ACC112 (cell line): ENCODE measurements at regions not wholly inside any gene's neighbourhood (a gene's known extent, or its start where the extent isn't known, plus 50 kb on each side); places are given as distances from the start of the nearest gene placed in this dataset.

Experiments
- H2AFZ ChIP-seq: fragments of 200-600 bp; sonication (generic); one replicate; pipeline ENCODE4 v1.6.0; 2017; ENCODE audit warnings: antibody characterized with exemption, low read length; ENCODE audit not compliant: unreplicated experiment
- H3K27ac ChIP-seq: fragments of 200-600 bp; sonication (generic); 2 replicates; pipeline ENCODE4 v1.5.1; 2014; ENCODE audit warnings: low read depth, mild to moderate bottlenecking, antibody characterized with exemption, low read length, moderate library complexity
- H3K27me3 ChIP-seq: fragments of 200-600 bp; sonication (generic); 2 replicates; pipeline ENCODE4 v1.6.1; 2014; ENCODE audit warnings: mild to moderate bottlenecking, antibody characterized with exemption, low read length, moderate library complexity, mixed read lengths; ENCODE audit not compliant: insufficient read depth
- H3K36me3 ChIP-seq: fragments of 200-600 bp; sonication (generic); 2 replicates; pipeline ENCODE4 v1.6.1; 2016; ENCODE audit warnings: mild to moderate bottlenecking, antibody characterized with exemption, low read length, moderate library complexity, mixed read lengths; ENCODE audit not compliant: insufficient read depth
- H3K4me1 ChIP-seq: fragments of 200-600 bp; sonication (generic); one replicate; pipeline ENCODE4 v1.6.1; 2016; ENCODE audit warnings: low read length, mixed read lengths; ENCODE audit not compliant: insufficient read depth, unreplicated experiment, control insufficient read depth
- H3K4me3 ChIP-seq: fragments of 200-600 bp; sonication (generic); 2 replicates; pipeline ENCODE4 v1.5.1; 2014; ENCODE audit warnings: mild to moderate bottlenecking, low read depth, low read length
- H3K79me2 ChIP-seq: fragments of 200-600 bp; sonication (generic); one replicate; pipeline ENCODE4 v1.6.0; 2016; ENCODE audit warnings: low read length; ENCODE audit not compliant: control insufficient read depth, unreplicated experiment, insufficient read depth

GRCh38 chr18:45155526-45155925 is 459.8 kb upstream of the SLC14A2 start:
- Histone ChIP-seq H3K27ac (no peak overlapping the region), H2AFZ (no peak overlapping the region), H3K79me2 (no peaks in the 10 kb centered on the region), H3K4me1 (peaks cover 9% of the 10 kb centered on the region), H3K36me3 (no peaks in the 10 kb centered on the region), H3K4me3 (no peak overlapping the region), H3K27me3 (no peaks in the 10 kb centered on the region)

- H3K79me2 ChIP-seq: no peaks in the 10 kb centered on the region
- no peaks in the 10 kb centered on the region for H3K27me3 ChIP-seq
- no peak overlapping the region for H3K4me3 ChIP-seq
- H3K4me1 ChIP-seq: peaks cover 9% of the 10 kb centered on the region
- H3K36me3 ChIP-seq: no peaks in the 10 kb centered on the region
- H2AFZ ChIP-seq: no peak overlapping the region
- H3K27ac ChIP-seq: no peak overlapping the region
Measured at GRCh38 chr18:45156946-45157345, 458.3 kb upstream of the SLC14A2 start.

DNA sequence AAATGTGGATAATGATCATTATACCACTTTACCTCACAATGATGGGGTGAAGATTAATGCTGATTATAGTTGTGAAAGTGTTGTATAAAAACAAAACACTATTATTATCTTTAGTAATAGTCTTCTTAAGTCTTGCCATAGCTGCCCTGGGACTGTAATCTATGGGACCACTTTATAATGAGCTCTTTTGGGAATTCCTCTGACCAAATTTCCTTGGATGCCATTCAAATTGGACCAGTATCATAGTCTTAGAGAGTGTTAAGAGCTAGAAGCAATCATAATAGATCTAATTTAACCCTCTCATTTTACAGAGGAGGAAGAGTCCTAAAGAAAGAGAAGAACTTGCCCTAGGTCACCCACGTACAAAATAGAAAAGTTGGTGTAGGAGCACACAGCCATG is 457.7 kb upstream of the SLC14A2 start:
- Histone ChIP-seq H3K36me3 (no peaks in the 10 kb centered on the region), H2AFZ (no peak overlapping the region), H3K27ac (no peak overlapping the region), H3K4me3 (no peak overlapping the region), H3K4me1 (peaks cover 9% of the 10 kb centered on the region), H3K79me2 (no peaks in the 10 kb centered on the region), H3K27me3 (no peaks in the 10 kb centered on the region)

DNA sequence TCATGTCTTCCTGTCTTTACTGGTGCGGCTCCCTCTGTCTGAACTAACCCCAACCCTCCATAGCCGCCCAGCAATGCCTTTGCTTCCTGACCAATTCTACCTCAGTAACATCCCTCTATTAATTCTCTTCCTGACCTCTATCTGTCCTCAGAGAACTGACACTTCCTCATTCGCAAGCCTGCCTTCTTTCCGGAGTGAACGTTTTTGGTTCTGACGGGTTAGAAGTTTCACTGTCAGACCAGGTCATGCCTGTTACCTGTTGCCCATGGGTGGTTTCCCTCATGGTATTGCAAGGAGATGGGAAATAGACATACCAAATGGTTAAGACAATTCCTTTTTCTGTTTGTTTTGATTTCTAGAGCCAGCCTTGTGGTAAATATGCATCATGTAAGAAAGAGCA is 453.4 kb upstream of the SLC14A2 start:
- Histone ChIP-seq H3K4me3 (no peak overlapping the region), H3K27me3 (no peaks in the 10 kb centered on the region), H3K4me1 (peaks cover 32% of the 10 kb centered on the region), H3K27ac (no peak overlapping the region), H3K79me2 (no peaks in the 10 kb centered on the region), H2AFZ (no peak overlapping the region), H3K36me3 (no peaks in the 10 kb centered on the region)

- H2AFZ ChIP-seq: no peak overlapping the region
- no peak overlapping the region for H3K4me3 ChIP-seq
- no peaks in the 10 kb centered on the region for H3K36me3 ChIP-seq
- H3K79me2 ChIP-seq: no peaks in the 10 kb centered on the region
- peaks cover 45% of the 10 kb centered on the region for H3K4me1 ChIP-seq
- no peak overlapping the region for H3K27ac ChIP-seq
- no peaks in the 10 kb centered on the region for H3K27me3 ChIP-seq
Measured at GRCh38 chr18:45163871-45164270, 451.4 kb upstream of the SLC14A2 start.

DNA sequence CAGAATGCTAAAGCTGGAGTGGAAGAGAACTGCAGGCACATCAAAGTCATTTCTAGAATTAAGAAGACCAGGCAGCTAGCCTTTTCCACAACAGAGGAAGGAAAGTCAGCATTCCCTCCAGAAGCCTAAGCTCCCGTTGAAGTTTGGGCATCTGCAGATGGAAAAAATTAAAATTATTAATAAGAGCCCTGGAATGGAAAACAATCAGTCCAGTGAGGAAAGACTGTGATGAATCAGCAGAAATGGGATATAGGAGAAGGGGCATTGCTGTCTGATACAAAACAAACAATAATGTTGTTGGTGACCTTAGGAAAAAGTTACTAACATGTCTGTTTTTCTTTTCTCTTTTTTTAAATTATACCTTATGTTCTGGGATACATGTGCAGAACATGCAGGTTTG is 450.7 kb upstream of the SLC14A2 start:
- Histone ChIP-seq H3K36me3 (no peaks in the 10 kb centered on the region), H3K4me3 (no peak overlapping the region), H3K27ac (no peak overlapping the region), H3K4me1 (peaks cover 52% of the 10 kb centered on the region), H3K27me3 (no peaks in the 10 kb centered on the region), H2AFZ (no peak overlapping the region), H3K79me2 (no peaks in the 10 kb centered on the region)

DNA sequence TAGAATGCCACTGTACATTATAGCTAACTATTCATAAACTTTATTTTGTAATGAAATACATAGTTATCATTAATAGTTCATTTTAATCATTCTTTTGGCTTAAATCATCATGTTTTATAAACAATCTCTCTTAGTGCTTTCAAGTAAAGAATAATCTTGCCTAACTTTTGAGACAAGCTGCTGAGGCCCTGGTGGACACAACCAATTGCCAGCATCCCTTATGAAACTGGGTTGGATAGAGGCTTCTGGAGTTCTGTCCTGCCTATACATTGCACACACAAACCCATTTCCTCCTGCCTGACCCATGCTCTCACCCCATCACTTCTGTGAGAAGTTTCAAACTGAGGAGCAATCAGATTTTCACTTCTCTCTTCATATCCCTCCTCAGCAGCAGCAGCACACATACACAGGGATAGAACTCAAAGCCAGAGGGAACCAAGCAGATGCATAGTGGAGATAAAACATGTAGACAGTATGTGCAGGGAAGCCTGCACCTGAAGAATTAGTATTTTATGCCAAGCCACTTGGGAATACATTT is 450.0 kb upstream of the SLC14A2 start:
- peaks cover 58% of the 10 kb centered on the region for H3K4me1 ChIP-seq
- H2AFZ ChIP-seq: no peak overlapping the region
- no peaks in the 10 kb centered on the region for H3K79me2 ChIP-seq
- no peak overlapping the region for H3K4me3 ChIP-seq
- no peak overlapping the region; the same call in 1 of the 2 replicates for H3K27ac ChIP-seq
- no peaks in the 10 kb centered on the region for H3K27me3 ChIP-seq
- no peaks in the 10 kb centered on the region for H3K36me3 ChIP-seq

- Histone ChIP-seq H2AFZ (no peak overlapping the region), H3K36me3 (no peaks in the 10 kb centered on the region), H3K27me3 (no peaks in the 10 kb centered on the region)
Measured at GRCh38 chr18:45165871-45166270, 449.4 kb upstream of the SLC14A2 start.

GRCh38 chr18:45166341-45166835 is 448.9 kb upstream of the SLC14A2 start:
- peak overlapping the region; percentile 13; the same call in 1 of the 2 replicates for H3K4me3 ChIP-seq
- H2AFZ ChIP-seq: no peak overlapping the region
- no peaks in the 10 kb centered on the region for H3K27me3 ChIP-seq
- H3K4me1 ChIP-seq: peaks cover 69% of the 10 kb centered on the region
- H3K27ac ChIP-seq: peak overlapping the region; percentile 98
- H3K79me2 ChIP-seq: no peaks in the 10 kb centered on the region
- no peaks in the 10 kb centered on the region for H3K36me3 ChIP-seq

More at GRCh38 chr18:45165871-45166270, 449.4 kb upstream of the SLC14A2 start:
- peak overlapping the region; percentile 15; the same call in 1 of the 2 replicates for H3K4me3 ChIP-seq
- peak overlapping the region; percentile 98 for H3K27ac ChIP-seq
- H3K4me1 ChIP-seq: peaks cover 64% of the 10 kb centered on the region
- no peaks in the 10 kb centered on the region for H3K79me2 ChIP-seq

DNA sequence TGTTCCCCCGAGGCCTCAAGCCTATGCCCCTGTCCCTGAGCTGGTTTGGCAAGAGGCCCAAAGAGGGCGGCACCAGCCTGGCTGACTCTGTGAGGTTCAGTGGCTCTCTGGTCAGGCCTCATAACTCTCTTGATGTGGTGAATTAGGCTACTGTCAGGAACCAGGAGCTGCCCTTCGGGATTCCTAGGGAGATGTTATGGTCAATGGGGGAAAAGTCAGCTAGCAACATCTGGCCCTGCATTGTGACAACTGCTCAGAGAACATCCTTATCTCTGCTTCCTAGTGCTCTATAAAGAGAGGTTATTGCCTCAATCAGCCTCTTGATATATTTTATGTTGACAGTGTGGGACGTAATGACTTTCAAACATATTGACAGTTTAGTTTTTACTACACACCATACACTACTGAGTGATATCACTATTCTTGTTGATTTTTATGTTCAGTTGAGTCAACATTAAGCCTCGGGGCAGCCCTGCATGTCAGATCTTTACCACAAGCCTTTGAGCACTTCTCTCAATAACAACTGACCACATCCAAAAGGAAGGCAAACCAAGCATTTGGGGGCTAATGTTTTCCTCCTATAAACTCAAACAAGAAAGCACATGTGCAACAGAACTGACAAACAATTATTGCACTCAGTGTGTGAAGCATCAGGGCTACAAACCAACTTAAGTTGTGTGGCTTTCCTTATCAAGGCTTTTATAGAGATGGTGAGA is 448.3 kb upstream of the SLC14A2 start:
- H3K36me3 ChIP-seq: no peaks in the 10 kb centered on the region
- no peaks in the 10 kb centered on the region for H3K27me3 ChIP-seq
- H3K4me3 ChIP-seq: peak overlapping the region; percentile 13
- no peak overlapping the region for H2AFZ ChIP-seq
- H3K4me1 ChIP-seq: peaks cover 75% of the 10 kb centered on the region
- H3K79me2 ChIP-seq: no peaks in the 10 kb centered on the region
- H3K27ac ChIP-seq: peak overlapping the region; percentile 98
